Activated CD4-positive, alpha-beta memory T cell treated with anti-CD3 and anti-CD28 coated beads for 36 hours (primary cell): ENCODE measurements at regions not wholly inside any gene's neighbourhood (a gene's known extent, or its start where the extent isn't known, plus 50 kb on each side); places are given as distances from the start of the nearest gene placed in this dataset.

ENCODE experiments used
- CTCF ChIA-PET: fragments of 350-600 bp; sonication (Branson Sonifier 250); formaldehyde crosslinking; loops from one replicate; lab custom pipeline; 2021; ENCODE audit warnings: antibody characterized with exemption, inconsistent platforms; lab: Charles Lee
- POLR2A ChIA-PET: fragments of 350-600 bp; sonication (Branson Sonifier 250); formaldehyde crosslinking; loops from one replicate; lab custom pipeline; 2021; ENCODE audit warnings: antibody characterized with exemption; lab: Charles Lee
- DNase-seq: peaks from one replicate; pipeline ENCODE4 v3.0.0-alpha.2; 2020
- H3K27ac Mint-ChIP-seq: one replicate; pipeline ENCODE4 v1.8.0; 2021; ENCODE audit warnings: mixed read lengths
- H3K27me3 Mint-ChIP-seq: one replicate; pipeline ENCODE4 v1.8.0; 2021; ENCODE audit warnings: mixed read lengths
- H3K36me3 Mint-ChIP-seq: one replicate; pipeline ENCODE4 v1.8.0; 2021; ENCODE audit warnings: mixed read lengths
- H3K4me1 Mint-ChIP-seq: one replicate; pipeline ENCODE4 v1.8.0; 2021; ENCODE audit warnings: low read depth, mixed read lengths
- H3K4me3 Mint-ChIP-seq: one replicate; pipeline ENCODE4 v1.8.0; 2021; ENCODE audit warnings: mild to moderate bottlenecking, mixed read lengths
- H3K9me3 Mint-ChIP-seq: one replicate; pipeline ENCODE4 v1.8.0; 2021; ENCODE audit warnings: mixed read lengths
- intact Hi-C: fragments of 100-400 bp; cut with micrococcal nuclease; formaldehyde crosslinking; loops from one replicate; pipeline ENCODE4 v1.15.1; 2023

DNA sequence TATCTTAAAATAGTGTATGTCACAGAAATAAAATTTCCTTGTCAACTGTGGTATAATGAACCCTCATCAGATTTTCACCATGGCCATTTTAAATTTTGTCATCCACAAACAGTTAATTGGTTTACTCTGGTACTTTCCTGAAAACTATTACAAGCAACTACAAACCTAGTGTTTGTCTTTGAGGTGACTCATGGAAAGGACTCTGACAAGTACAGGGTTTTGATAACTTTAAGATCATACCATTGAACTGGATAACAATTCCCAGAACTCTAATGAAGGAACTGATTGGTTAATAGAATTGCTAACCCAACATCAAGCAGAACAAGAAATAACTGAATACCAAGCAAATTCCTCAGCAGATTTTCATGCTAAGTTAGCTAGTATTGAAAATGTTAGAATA is 237.7 kb upstream of the IPO5 start:
- intact Hi-C loops, result no loop called here
- no peaks in the 10 kb centered on the region for H3K36me3 Mint-ChIP-seq
- DNase-seq, result no peak
- peaks cover 5% of the 10 kb centered on the region for H3K9me3 Mint-ChIP-seq
- H3K27me3 Mint-ChIP-seq, result no peaks in the 10 kb centered on the region
- no peak overlapping the region for H3K27ac Mint-ChIP-seq
- CTCF ChIA-PET, result no interaction called here
- H3K4me1 Mint-ChIP-seq, result no peaks in the 10 kb centered on the region
- POLR2A ChIA-PET, result no interaction called here
- no peak overlapping the region for H3K4me3 Mint-ChIP-seq

DNA sequence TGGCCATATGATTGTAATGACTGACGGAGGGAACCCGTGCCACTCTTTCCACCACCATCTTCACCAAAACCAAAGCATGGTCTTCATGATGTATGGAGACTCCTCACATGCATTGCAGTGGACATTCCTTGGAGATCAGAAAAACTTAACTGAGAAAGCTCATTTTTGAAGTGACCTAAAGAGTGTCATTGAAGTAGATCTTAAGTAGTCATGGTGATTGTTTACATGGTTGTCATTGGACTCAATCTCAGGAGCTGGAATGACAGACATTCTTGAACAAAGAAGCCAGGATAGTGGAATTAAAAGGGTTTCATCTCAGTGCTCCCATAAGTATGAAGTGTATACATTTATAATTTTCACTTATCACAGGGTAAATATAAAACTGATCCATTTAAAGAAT is 236.7 kb upstream of the IPO5 start:
- CTCF ChIA-PET, result no interaction called here
- no peak for DNase-seq
- Mint-ChIP-seq H3K4me3 (no peak overlapping the region), H3K4me1 (no peaks in the 10 kb centered on the region), H3K36me3 (no peaks in the 10 kb centered on the region), H3K9me3 (peaks cover 5% of the 10 kb centered on the region), H3K27ac (no peak overlapping the region), H3K27me3 (no peaks in the 10 kb centered on the region)
- intact Hi-C loops, result no loop called here
- POLR2A ChIA-PET, result interaction anchor here (0.8 kb wide), 1 partner anchor 11 kb away, joined by 3 read pairs; no protein-coding TSS in a partner anchor

GRCh38 chr13:97719736-97720135 is 233.7 kb upstream of the IPO5 start:
- Mint-ChIP-seq H3K27me3 (peaks cover 1% of the 10 kb centered on the region), H3K27ac (no peak overlapping the region), H3K4me1 (no peaks in the 10 kb centered on the region), H3K36me3 (no peaks in the 10 kb centered on the region), H3K9me3 (no peaks in the 10 kb centered on the region), H3K4me3 (no peak overlapping the region)
- CTCF ChIA-PET, result no interaction called here
- POLR2A ChIA-PET, result no interaction called here
- intact Hi-C loops, result no loop called here
- no peak for DNase-seq

DNA sequence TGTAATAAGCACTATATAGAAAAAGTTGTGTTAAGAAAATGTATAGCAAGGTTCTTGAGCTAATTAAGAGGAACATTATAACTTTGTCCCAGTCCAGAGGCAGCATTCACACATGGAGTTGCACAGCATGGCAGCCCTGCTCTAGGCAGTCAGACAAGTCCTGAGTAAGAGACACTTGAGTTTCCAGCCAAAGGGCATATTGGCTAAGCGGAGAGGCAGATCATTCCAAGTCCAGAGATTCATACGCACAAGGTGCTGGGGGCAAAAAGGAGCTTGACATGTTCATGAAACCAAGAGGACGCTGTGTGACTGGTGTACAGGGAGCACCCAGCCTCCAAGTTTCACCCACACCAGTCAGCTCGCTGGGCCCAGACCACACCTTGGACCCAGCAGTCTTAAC is 232.6 kb upstream of the IPO5 start:
- H3K36me3 Mint-ChIP-seq, result no peaks in the 10 kb centered on the region
- ChIA-PET POLR2A (no interaction called here), CTCF (no interaction called here)
- H3K27me3 Mint-ChIP-seq, result peaks cover 1% of the 10 kb centered on the region
- H3K4me1 Mint-ChIP-seq, result no peaks in the 10 kb centered on the region
- H3K27ac Mint-ChIP-seq, result no peak overlapping the region
- no peaks in the 10 kb centered on the region for H3K9me3 Mint-ChIP-seq
- no peak overlapping the region for H3K4me3 Mint-ChIP-seq
- no peak for DNase-seq
- intact Hi-C loops, result no loop called here

DNA sequence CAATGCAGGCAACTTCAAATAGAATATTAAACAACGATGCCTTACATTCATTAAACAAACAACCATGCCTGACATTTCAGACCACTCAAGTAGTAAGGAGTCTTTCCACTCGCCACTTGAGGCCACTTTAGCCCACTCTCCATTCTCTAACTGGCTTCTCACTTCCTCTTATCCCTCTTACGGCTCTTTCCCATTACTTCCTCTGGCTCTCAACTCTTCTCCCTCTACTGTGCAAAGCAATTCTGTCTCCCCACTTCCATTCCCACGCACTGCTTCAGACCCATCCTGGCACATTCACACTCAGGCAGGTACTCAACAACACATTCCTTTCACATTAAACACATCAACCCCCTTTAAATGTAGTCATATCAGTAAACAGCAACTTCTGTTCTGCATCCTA is 229.8 kb upstream of the IPO5 start:
- POLR2A ChIA-PET, result no interaction called here
- CTCF ChIA-PET, result interaction anchor here (0.6 kb wide), 1 partner anchor 132 kb away, joined by 3 read pairs; no protein-coding TSS in a partner anchor
- Mint-ChIP-seq H3K9me3 (no peaks in the 10 kb centered on the region), H3K4me3 (no peak overlapping the region), H3K27ac (no peak overlapping the region), H3K27me3 (peaks cover 1% of the 10 kb centered on the region), H3K4me1 (no peaks in the 10 kb centered on the region), H3K36me3 (no peaks in the 10 kb centered on the region)
- intact Hi-C loops, result no loop called here
- DNase-seq, result no peak

DNA sequence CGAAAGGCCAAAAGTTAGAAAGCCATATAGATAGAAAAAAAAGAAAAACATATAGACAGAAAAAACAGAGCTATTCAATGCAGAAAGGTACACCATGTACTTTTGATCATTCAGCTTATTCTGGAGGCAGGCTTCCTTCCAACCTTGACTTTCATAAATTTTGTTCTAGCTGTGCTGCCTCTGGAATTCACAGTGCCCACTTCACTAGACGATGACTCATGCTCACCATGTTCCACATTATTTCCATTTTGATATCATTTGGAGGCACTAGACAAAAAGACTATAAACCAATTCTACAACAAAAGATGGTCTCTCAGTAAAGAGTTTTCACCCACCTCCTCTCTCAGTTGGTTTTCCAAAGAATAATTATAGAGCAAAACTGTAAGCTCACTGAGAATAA is 229.0 kb upstream of the IPO5 start:
- no peak overlapping the region for H3K27ac Mint-ChIP-seq
- H3K4me3 Mint-ChIP-seq, result no peak overlapping the region
- H3K4me1 Mint-ChIP-seq, result no peaks in the 10 kb centered on the region
- no peak for DNase-seq
- H3K36me3 Mint-ChIP-seq, result no peaks in the 10 kb centered on the region
- ChIA-PET CTCF (no interaction called here), POLR2A (no interaction called here)
- H3K27me3 Mint-ChIP-seq, result peaks cover 1% of the 10 kb centered on the region
- H3K9me3 Mint-ChIP-seq, result no peaks in the 10 kb centered on the region
- intact Hi-C loops, result no loop called here

DNA sequence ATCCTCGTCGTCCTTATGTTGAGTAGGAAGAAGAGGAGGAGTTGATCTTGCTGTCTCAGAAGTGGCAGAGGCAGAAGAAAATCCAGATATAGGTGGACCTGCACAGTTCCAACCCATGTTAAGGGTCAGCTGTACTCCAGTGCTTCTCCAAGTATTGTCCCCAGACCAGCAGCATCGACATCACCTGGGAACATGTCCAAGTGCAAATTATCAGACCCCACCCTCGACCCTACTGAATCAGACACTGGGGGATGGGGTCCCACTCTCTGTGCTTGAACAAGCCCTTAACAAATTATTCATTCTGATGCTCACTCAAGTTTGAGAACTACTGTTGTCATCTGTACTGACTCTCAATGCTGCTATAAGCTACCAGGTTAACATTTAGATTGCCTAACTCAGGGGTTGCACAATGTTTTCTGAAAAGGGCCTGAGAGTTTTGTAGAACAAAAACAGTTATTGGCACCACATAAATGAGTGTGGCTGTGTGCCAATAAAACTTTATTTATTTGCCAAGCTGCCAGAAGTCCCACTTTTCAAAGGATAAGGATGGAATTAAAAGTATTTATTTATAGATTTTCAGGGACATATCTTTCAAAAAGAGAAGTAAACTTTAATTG is 226.7 kb upstream of the IPO5 start:
- POLR2A ChIA-PET, result no interaction called here
- no peak for DNase-seq
- Mint-ChIP-seq H3K4me3 (no peak overlapping the region), H3K4me1 (no peaks in the 10 kb centered on the region), H3K9me3 (no peaks in the 10 kb centered on the region), H3K27ac (no peak overlapping the region), H3K36me3 (no peaks in the 10 kb centered on the region), H3K27me3 (peaks cover 1% of the 10 kb centered on the region)
- CTCF ChIA-PET, result no interaction called here
- intact Hi-C loops, result no loop called here

- no peak for DNase-seq
- Mint-ChIP-seq H3K27ac (no peak overlapping the region), H3K4me3 (no peak overlapping the region), H3K36me3 (no peaks in the 10 kb centered on the region), H3K9me3 (no peaks in the 10 kb centered on the region), H3K27me3 (peaks cover 1% of the 10 kb centered on the region), H3K4me1 (no peaks in the 10 kb centered on the region)
- CTCF ChIA-PET, result no interaction called here
- POLR2A ChIA-PET, result interaction anchor here (0.5 kb wide), 1 partner anchor 11 kb away, joined by 3 read pairs; no protein-coding TSS in a partner anchor
- intact Hi-C loops, result no loop called here
Measured at GRCh38 chr13:97727991-97728390, 225.5 kb upstream of the IPO5 start.

DNA sequence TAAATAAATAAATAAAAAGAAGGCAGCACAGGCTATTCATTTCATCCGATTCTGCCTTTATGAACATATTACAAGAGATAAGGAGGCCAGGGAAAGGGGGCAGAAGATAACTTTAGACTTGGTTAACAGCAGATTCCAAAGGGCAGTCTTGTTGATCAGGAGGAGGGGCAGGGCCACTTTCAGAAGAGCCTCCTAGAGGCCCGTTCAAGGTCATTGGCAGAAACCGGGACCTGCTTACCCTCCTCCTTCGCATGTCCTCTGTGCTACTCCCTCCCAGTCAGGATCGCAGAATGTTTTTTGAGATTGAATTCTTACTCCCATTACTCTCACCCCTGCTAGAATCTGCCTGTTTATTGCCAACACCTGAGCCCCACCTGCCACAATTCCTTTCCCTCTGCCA is 217.0 kb upstream of the IPO5 start:
- Mint-ChIP-seq H3K27me3 (no peaks in the 10 kb centered on the region), H3K4me3 (no peak overlapping the region), H3K9me3 (no peaks in the 10 kb centered on the region), H3K4me1 (no peaks in the 10 kb centered on the region), H3K36me3 (no peaks in the 10 kb centered on the region), H3K27ac (no peak overlapping the region)
- DNase-seq, result no peak
- intact Hi-C loops, result no loop called here
- POLR2A ChIA-PET, result no interaction called here
- CTCF ChIA-PET, result no interaction called here

DNA sequence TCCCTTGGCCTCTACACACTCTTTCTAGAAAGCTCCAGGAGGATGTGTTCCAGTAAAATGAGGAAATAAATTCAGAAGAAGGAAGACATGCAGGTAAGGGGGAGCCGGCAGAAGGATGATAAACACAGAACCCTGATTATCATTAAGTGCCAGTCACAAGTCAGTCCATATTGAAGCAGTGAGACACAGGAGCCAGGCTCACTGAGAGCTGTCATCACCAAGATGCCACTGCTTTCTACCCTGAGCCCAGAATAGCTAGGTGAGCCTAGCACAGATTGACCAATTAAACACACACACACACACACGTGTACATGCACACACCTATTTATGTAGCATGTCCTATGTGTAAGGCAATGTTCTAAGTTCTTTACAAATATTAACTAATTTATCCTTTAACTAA is 211.4 kb upstream of the IPO5 start:
- no peak overlapping the region for H3K4me3 Mint-ChIP-seq
- CTCF ChIA-PET, result no interaction called here
- H3K36me3 Mint-ChIP-seq, result no peaks in the 10 kb centered on the region
- no peak for DNase-seq
- no peak overlapping the region for H3K27ac Mint-ChIP-seq
- no peaks in the 10 kb centered on the region for H3K27me3 Mint-ChIP-seq
- intact Hi-C loops, result no loop called here
- no peaks in the 10 kb centered on the region for H3K9me3 Mint-ChIP-seq
- no peaks in the 10 kb centered on the region for H3K4me1 Mint-ChIP-seq
- POLR2A ChIA-PET, result interaction anchor here (0.6 kb wide), 1 partner anchor 102 kb away, joined by 3 read pairs; no protein-coding TSS in a partner anchor

DNA sequence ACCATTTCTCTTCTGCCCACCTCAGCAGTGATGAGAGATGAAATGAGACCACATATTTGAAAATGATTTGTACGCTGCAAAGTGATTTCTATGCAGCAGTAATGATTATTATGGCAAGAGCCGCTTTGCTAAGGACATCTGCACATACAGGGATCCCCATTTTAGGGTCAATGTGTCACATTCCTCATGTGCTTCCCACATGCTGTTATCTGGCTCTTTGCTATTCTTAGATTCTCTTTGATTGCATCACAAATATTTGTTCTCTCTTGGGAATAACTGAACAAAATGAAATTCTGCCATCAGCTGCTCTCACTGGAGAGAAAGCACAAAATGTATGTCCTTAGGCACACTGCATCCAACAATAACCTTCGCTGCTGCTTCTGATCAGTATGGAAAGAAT is 209.5 kb upstream of the IPO5 start:
- H3K9me3 Mint-ChIP-seq, result no peaks in the 10 kb centered on the region

DNA sequence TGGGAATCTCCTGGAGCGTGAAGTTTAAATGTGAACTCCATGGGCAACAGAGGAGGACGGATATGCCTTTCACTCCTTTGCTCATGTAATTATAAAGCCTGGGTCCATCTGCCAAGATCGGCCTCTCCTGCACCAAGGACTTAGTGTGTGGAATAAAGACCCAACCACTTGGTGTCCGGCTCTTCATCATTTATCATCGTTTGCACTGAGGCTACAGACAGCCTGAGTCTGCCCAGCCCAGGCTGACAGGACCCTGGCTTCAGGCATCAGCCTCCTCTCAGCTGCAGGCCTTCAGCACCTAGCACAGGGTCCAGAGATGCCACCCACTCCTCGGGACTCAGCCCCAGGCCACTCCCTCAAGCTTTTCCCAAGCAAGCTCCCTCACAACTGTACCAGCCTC is 206.8 kb upstream of the IPO5 start:
- Mint-ChIP-seq H3K9me3 (no peaks in the 10 kb centered on the region), H3K4me1 (no peaks in the 10 kb centered on the region), H3K27me3 (no peaks in the 10 kb centered on the region), H3K4me3 (no peak overlapping the region), H3K27ac (no peak overlapping the region), H3K36me3 (no peaks in the 10 kb centered on the region)
- ChIA-PET CTCF (no interaction called here), POLR2A (no interaction called here)
- intact Hi-C loops, result no loop called here
- no peak for DNase-seq

More for the DNA sequence above, 209.5 kb upstream of the IPO5 start:
- intact Hi-C loops, result no loop called here
- no peak overlapping the region for H3K27ac Mint-ChIP-seq
- POLR2A ChIA-PET, result no interaction called here
- no peaks in the 10 kb centered on the region for H3K4me1 Mint-ChIP-seq
- CTCF ChIA-PET, result no interaction called here
- no peak for DNase-seq
- H3K4me3 Mint-ChIP-seq, result no peak overlapping the region
- no peaks in the 10 kb centered on the region for H3K36me3 Mint-ChIP-seq
- H3K27me3 Mint-ChIP-seq, result no peaks in the 10 kb centered on the region

- Mint-ChIP-seq H3K4me1 (no peaks in the 10 kb centered on the region), H3K27ac (no peak overlapping the region), H3K27me3 (no peaks in the 10 kb centered on the region), H3K36me3 (no peaks in the 10 kb centered on the region), H3K9me3 (no peaks in the 10 kb centered on the region), H3K4me3 (no peak overlapping the region)
- no peak for DNase-seq
- POLR2A ChIA-PET, result no interaction called here
- CTCF ChIA-PET, result no interaction called here
- intact Hi-C loops, result no loop called here
Measured at GRCh38 chr13:97749174-97749573, 204.3 kb upstream of the IPO5 start.
